A549 (cell line): ENCODE measurements at regions not wholly inside any gene's neighbourhood (a gene's known extent, or its start where the extent isn't known, plus 50 kb on each side); places are given as distances from the start of the nearest gene placed in this dataset.

Experiments used
- ATAC-seq, 2 experiments: fragments of 200-7000 bp in 1 of 2; fragments of >200 bp in 1 of 2; cut with Nextera tagmentation in 1 of 2; cut with Tn5 transposase in 1 of 2; 3 replicates each; pipeline versions ENCODE4 v1.8.0 to v1.9.1; 2018 to 2020; ENCODE audit warnings: mild to moderate bottlenecking in 1 of 2, moderate library complexity in 1 of 2
- CTCF ChIA-PET: fragments of 300-600 bp; sonication (Branson Sonifier 250); formaldehyde crosslinking; extraction: SDS; loops from one replicate; lab custom pipeline; 2021; ENCODE audit warnings: antibody characterized with exemption, inconsistent platforms; lab: Yijun Ruan, JAX
- POLR2A ChIA-PET: fragments of 350-600 bp; formaldehyde crosslinking; extraction: SDS; loops from one replicate; lab custom pipeline; 2021; ENCODE audit warnings: antibody characterized with exemption, inconsistent platforms; lab: Yijun Ruan, JAX
- DNase-seq, 2 experiments: peaks; one replicate each; pipeline versions ENCODE4 v3.0.0 to v3.0.0-alpha.2; 2011 to 2016; ENCODE audit warnings: low read depth in 1 of 2, low spot score in 1 of 2
- FAIRE-seq: peaks from 2 replicates; lab custom pipeline; 2011; peaks lifted over from hg19 to GRCh38; lab: Jason Lieb, UNC
- H3K27ac ChIP-seq, 2 experiments: fragments of >200 bp; sonication (Bioruptor Twin); formaldehyde crosslinking; 3 replicates each; pipeline ENCODE4 v1.5.1; 2016 to 2017
- H3K4me1 ChIP-seq: fragments of >200 bp; sonication (Bioruptor Twin); formaldehyde crosslinking; 3 replicates; pipeline ENCODE4 v1.6.1; 2016
- H3K4me2 ChIP-seq: fragments of >200 bp; sonication (Bioruptor Twin); formaldehyde crosslinking; 3 replicates; pipeline ENCODE4 v1.6.1; 2016
- H3K4me3 ChIP-seq: fragments of >200 bp; sonication (Bioruptor Twin); formaldehyde crosslinking; 3 replicates; pipeline ENCODE4 v1.5.1; 2016
- H3K9me3 ChIP-seq: fragments of >200 bp; sonication (Bioruptor Twin); formaldehyde crosslinking; 3 replicates; pipeline ENCODE4 v1.6.1; 2016
- CBX2 ChIP-seq: fragments of 200-600 bp; sonication (generic); IDR thresholded peaks from 2 replicates; pipeline ENCODE4 v1.6.1; 2016; ENCODE audit warnings: low read depth, mild to moderate bottlenecking, borderline replicate concordance
- CEBPB ChIP-seq, 2 experiments: fragments of >200 bp in 1 of 2; sonication (Bioruptor Twin) in 1 of 2; formaldehyde crosslinking in 1 of 2; IDR thresholded peaks; 2 replicates each; pipeline ENCODE4 v1.6.1; 2012 to 2016
- CHD2 ChIP-seq: fragments of 150-350 bp; IDR thresholded peaks from 2 replicates; pipeline ENCODE4 v1.6.1; 2014; ENCODE audit warnings: low read length; ENCODE audit not compliant: partially characterized antibody
- EHMT2 ChIP-seq: fragments of 200-600 bp; sonication (generic); IDR thresholded peaks from 2 replicates; pipeline ENCODE4 v1.6.1; 2016; ENCODE audit warnings: antibody characterized with exemption, low read depth, mild to moderate bottlenecking, moderate library complexity
- FOXS1 ChIP-seq: fragments of 250-450 bp; sonication (Bioruptor Pico); IDR thresholded peaks from 2 replicates; pipeline ENCODE4 v1.5.0; 2020; ENCODE audit warnings: mild to moderate bottlenecking, moderate library complexity
- HOXA7 ChIP-seq: fragments of 250-450 bp; sonication (Bioruptor Pico); IDR thresholded peaks from 2 replicates; pipeline ENCODE4 v1.5.0; 2020; ENCODE audit warnings: mild to moderate bottlenecking, moderate library complexity
- HOXB13 ChIP-seq: fragments of 250-450 bp; sonication (Bioruptor Pico); IDR thresholded peaks from 2 replicates; pipeline ENCODE4 v1.5.0; 2020; ENCODE audit warnings: low read depth, mild to moderate bottlenecking, moderate library complexity
- JUN ChIP-seq, 2 experiments: fragments of >200 bp; sonication (Bioruptor Twin); formaldehyde crosslinking; IDR thresholded peaks; 2 replicates in 1 of 2; 3 replicates in 1 of 2; pipeline ENCODE4 v1.6.1; 2016 to 2017
- MAX ChIP-seq: IDR thresholded peaks from 2 replicates; pipeline ENCODE4 v1.6.1; 2012
- MAZ ChIP-seq: fragments of 150-350 bp; IDR thresholded peaks from 2 replicates; pipeline ENCODE4 v1.6.1; 2014; ENCODE audit warnings: antibody characterized with exemption, low read depth, low read length, borderline replicate concordance
- NFE2L2 ChIP-seq: fragments of 150-350 bp; conservative IDR thresholded peaks from 2 replicates; pipeline ENCODE4 v1.6.1; 2014; ENCODE audit warnings: low read length
- POLR2A ChIP-seq: IDR thresholded peaks from 2 replicates; pipeline ENCODE4 v1.6.1; 2012; ENCODE audit warnings: mild to moderate bottlenecking, low read length
- REST ChIP-seq: fragments of 200-600 bp; sonication (generic); IDR thresholded peaks from 2 replicates; pipeline ENCODE4 v1.6.1; 2016; ENCODE audit warnings: antibody characterized with exemption, mild to moderate bottlenecking, moderate library complexity
- RFX5 ChIP-seq: fragments of 450-650 bp; IDR thresholded peaks from 2 replicates; pipeline ENCODE4 v1.7.1; 2014; ENCODE audit warnings: antibody characterized with exemption, mild to moderate bottlenecking, moderate library complexity
- SMC3 ChIP-seq: fragments of >200 bp; sonication (Bioruptor Twin); formaldehyde crosslinking; IDR thresholded peaks from 3 replicates; pipeline ENCODE4 v1.6.1; 2018; ENCODE audit warnings: inconsistent platforms
- TFCP2L1 ChIP-seq: fragments of 250-450 bp; sonication (Bioruptor Pico); IDR thresholded peaks from 2 replicates; pipeline ENCODE4 v1.5.0; 2021; ENCODE audit warnings: mild to moderate bottlenecking
- TP53 ChIP-seq: fragments of 250-450 bp; sonication (Bioruptor Pico); IDR thresholded peaks from 2 replicates; pipeline ENCODE4 v1.5.0; 2021; ENCODE audit warnings: mild to moderate bottlenecking, moderate library complexity
- ZFP36 ChIP-seq: fragments of 450-650 bp; IDR thresholded peaks from 2 replicates; pipeline ENCODE4 v1.6.1; 2014; ENCODE audit warnings: borderline replicate concordance; ENCODE audit not compliant: partially characterized antibody
- WGBS: methylation state at CpG from one replicate; pipeline ENCODE4 v1.1.6; 2017; ENCODE audit errors: missing lambda C conversion rate; 5-methylcytosine and 5-hydroxymethylcytosine counted together
- TF ChIP-seq, protein P1 (sequence below): IDR thresholded peaks from 2 replicates; pipeline ENCODE4 v1.6.1; 2012

DNA sequence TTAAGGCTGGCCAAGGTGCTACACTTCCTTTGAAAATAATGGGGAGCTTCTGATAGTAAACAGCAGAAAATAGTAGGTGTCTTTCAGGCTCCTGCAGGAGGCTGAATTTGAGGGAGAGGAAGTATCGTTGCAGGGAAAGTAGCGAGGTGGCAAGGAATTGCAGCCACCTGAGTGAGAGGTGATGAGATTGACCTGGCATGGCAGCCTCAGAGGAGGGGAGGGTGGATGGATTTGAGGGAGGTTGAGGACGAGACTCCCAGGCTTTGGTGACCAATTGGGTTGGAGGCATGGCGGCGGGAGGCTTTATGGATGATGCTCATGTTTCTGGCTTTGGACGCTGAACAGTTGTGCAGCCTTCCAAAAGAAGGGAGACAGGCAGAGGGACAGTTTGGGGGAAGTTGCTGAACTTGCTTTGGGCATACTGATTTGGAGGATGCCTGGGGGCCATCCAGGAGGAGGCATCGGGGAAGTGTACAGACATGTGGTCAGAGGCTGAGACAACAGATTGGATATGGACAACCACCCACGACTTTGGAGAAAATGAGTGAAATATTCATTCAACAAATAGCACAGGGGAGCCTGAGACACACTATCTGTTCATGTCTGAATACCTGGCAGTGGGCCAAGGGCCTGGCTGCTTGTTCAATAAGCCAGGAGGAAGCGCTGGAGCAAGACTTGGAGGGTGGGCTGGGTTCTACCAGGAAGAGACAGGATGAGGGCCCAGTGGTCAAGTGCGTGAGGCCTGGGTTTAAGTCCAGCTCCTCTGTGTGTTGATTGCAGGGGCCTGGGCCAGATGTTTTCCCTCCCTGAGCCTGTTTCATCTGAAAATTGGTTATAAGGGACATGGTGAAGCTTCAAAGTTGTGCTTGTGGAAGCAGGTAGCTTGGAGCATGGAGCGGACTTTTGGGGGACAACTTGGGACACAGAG, 113.2 kb downstream of the CEBPB start:
- H3K27ac ChIP-seq, result peak overlapping the region; percentile 93 to 98
- ChIA-PET CTCF (interaction anchor here (0.9 to 2.5 kb wide), 7 partner anchors 8 to 124 kb away, joined by 3 to 8 read pairs (median 4); partner anchors contain the start of gene CEBPB), POLR2A (interaction anchor here (0.9 to 1.4 kb wide), 2 partner anchors 17 to 22 kb away, joined by 3 read pairs; no protein-coding TSS in a partner anchor)
- DNase-seq, result no peak
- H3K4me2 ChIP-seq, result peak overlapping the region; percentile 9; the same call in 2 of the 3 replicates
- FAIRE-seq, result no peak
- no peak overlapping the region for H3K4me3 ChIP-seq
- no peaks in the 10 kb centered on the region for H3K9me3 ChIP-seq
- no peak for ATAC-seq
- TF ChIP-seq POLR2A (no peak), ZFP36 (peak; percentile 92), RFX5 (no peak), MAX (0 out of 2 replicates have a peak, but pooled peaks have one; percentile 19)
- 82% methylated on average over 11 of the region's 11 CpGs for WGBS
- peaks cover 70% of the 10 kb centered on the region for H3K4me1 ChIP-seq

DNA sequence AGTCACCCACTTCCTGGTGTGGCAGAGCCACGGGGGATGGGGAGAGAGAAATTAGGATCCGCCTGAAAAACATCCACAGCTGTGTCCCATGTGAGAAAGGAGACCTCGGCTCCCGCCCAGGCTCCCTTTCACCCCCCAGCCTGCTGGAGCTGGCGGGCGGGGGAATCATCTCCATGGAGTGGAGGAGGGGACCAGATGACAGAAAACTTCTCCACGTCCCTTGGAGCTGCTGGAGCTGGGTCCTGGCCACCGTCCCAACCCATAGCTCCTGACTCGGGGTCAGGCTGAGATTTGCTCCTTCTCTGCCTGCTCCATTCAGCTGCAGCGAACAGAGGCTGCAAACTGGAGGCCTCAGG, 113.8 kb downstream of the CEBPB start:
- no peak for FAIRE-seq
- peak overlapping the region; percentile 9; the same call in 2 of the 3 replicates for H3K4me2 ChIP-seq
- WGBS, result 63% methylated on average over 10 of the region's 10 CpGs

DNA sequence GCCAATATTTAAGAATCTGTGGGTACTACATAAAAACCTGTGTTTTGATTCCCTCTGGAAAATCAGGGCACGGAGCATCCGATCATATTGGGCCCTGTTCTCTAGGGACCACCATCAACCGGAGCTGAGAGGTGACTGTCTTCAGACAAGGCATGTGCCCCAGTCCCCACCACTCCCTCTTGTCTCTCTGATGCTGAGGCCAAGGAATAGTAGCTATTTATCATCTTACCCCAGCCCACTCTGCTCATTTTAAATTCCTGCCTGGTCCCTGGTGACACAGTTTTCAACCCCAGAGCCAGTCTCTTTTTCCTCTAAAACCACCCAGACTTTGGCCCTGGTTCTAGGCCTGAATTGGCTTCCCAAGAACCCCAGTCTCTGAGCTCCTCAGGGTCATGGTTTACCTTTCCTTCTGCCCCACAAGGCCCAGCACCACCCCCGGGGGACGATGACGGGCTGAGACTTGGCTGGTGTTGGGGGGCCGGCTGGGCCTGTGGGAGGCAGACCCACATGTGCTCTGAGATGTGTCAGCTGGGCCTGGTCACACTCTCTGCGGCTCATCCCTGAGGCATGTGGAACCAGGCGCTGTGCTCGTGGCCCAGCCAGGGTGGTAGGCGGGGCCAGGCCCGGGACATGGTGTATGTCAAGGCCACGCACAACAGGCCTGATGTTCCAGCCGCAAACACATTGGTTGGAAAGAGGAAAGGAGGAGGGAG, 114.4 kb downstream of the CEBPB start:
- no peak for DNase-seq
- Histone ChIP-seq H3K4me1 (peaks cover 81% of the 10 kb centered on the region), H3K9me3 (no peaks in the 10 kb centered on the region), H3K4me2 (peak overlapping the region; percentile 59), H3K27ac (peak overlapping the region; percentile 93 to 98), H3K4me3 (no peak overlapping the region)
- ATAC-seq, result no peak
- 87% methylated on average over 14 of the region's 14 CpGs for WGBS
- no peak for TF ChIP-seq MAZ
- peak; percentile 79 for TF ChIP-seq ZFP36
- CTCF ChIA-PET, result interaction anchor here (0.7 to 2.5 kb wide), 10 partner anchors 9 to 157 kb away, joined by 3 to 8 read pairs (median 4); partner anchors contain the start of gene CEBPB
- POLR2A ChIA-PET, result interaction anchor here (1.4 kb wide), 1 partner anchor 23 kb away, joined by 3 read pairs; no protein-coding TSS in a partner anchor
- FAIRE-seq, result no peak

More for the DNA sequence above, 113.8 kb downstream of the CEBPB start:
- Histone ChIP-seq H3K9me3 (no peaks in the 10 kb centered on the region), H3K27ac (peak overlapping the region; percentile 93 to 98), H3K4me1 (peaks cover 75% of the 10 kb centered on the region), H3K4me3 (no peak overlapping the region)
- CTCF ChIA-PET, result interaction anchor here (0.7 to 2.5 kb wide), 8 partner anchors 9 to 158 kb away, joined by 3 to 8 read pairs (median 4); partner anchors contain the start of gene CEBPB
- DNase-seq (no peak), ATAC-seq (no peak)
- POLR2A ChIA-PET, result interaction anchor here (0.9 to 1.4 kb wide), 2 partner anchors 17 to 22 kb away, joined by 3 read pairs; no protein-coding TSS in a partner anchor
- TF ChIP-seq JUN (IDR thresholded peaks at IDR 0.05), result 0 out of 5 replicates have a peak, but pooled peaks of 1 of the 2 experiments have one; percentile 35
- TF ChIP-seq REST, result no peak
- TF ChIP-seq TFCP2L1 (CRISPR knock-in tag), result no peak

GRCh38 chr20:50305636-50306477, 115.2 kb downstream of the CEBPB start:
- Histone ChIP-seq H3K4me3 (no peak overlapping the region), H3K4me1 (peaks cover 89% of the 10 kb centered on the region), H3K9me3 (no peaks in the 10 kb centered on the region), H3K4me2 (peak overlapping the region; percentile 59), H3K27ac (peak overlapping the region; percentile 93 to 98)
- FAIRE-seq (no peak), ATAC-seq (peak; percentile 5 to 9; a peak in 4 of 6 replicates), DNase-seq (peak; percentile 49 to 80)
- POLR2A ChIA-PET, result interaction anchor here (0.6 to 2.0 kb wide), 2 partner anchors 29 to 115 kb away, joined by 3 to 7 read pairs; partner anchors contain the start of gene CEBPB
- CTCF ChIA-PET, result interaction anchor here (0.8 to 2.5 kb wide), 6 partner anchors 10 to 129 kb away, joined by 3 to 8 read pairs (median 4); no protein-coding TSS in a partner anchor
- whole genome bisulfite sequencing, result 25% methylated on average over 19 of the region's 19 CpGs
- peak; percentile 87 for TF ChIP-seq MAX
- no peak for TF ChIP-seq NFE2L2
- no peak for TF ChIP-seq EHMT2
- TF ChIP-seq POLR2A, result no peak
- TF ChIP-seq CHD2, result no peak
- TF ChIP-seq TP53, result no peak
- peak; percentile 73 to 93; a peak in 3 of 4 replicates for TF ChIP-seq CEBPB (IDR thresholded peaks at IDR 0.05)
- TF ChIP-seq, protein P1, sequence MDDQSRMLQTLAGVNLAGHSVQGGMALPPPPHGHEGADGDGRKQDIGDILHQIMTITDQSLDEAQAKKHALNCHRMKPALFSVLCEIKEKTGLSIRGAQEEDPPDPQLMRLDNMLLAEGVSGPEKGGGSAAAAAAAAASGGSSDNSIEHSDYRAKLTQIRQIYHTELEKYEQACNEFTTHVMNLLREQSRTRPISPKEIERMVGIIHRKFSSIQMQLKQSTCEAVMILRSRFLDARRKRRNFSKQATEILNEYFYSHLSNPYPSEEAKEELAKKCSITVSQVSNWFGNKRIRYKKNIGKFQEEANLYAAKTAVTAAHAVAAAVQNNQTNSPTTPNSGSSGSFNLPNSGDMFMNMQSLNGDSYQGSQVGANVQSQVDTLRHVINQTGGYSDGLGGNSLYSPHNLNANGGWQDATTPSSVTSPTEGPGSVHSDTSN, result no peak
- no peak for TF ChIP-seq CBX2
- TF ChIP-seq FOXS1 (CRISPR knock-in tag), result no peak; the same call in 1 of the 2 replicates
- TF ChIP-seq HOXB13 (CRISPR knock-in tag), result peak; percentile 72; the same call in 1 of the 2 replicates
- peak; percentile 31; the same call in 2 of the 3 replicates for TF ChIP-seq SMC3
- no peak for TF ChIP-seq HOXA7
